GM13977 (cell line): ENCODE measurements at regions not wholly inside any gene's neighbourhood (a gene's known extent, or its start where the extent isn't known, plus 50 kb on each side); places are given as distances from the start of the nearest gene placed in this dataset.

Experiments used
- DNase-seq: peaks from one replicate; pipeline ENCODE4 v3.0.0; 2012; ENCODE audit warnings: low spot score
- CTCF ChIP-seq: IDR thresholded peaks from 2 replicates; pipeline ENCODE4 v1.5.1; 2012; ENCODE audit warnings: mild to moderate bottlenecking, control low read depth; ENCODE audit not compliant: insufficient read depth; ENCODE audit errors: extremely low read depth, missing control alignments
- in situ Hi-C: fragments of 300-500 bp; cut with MboI; formaldehyde crosslinking; loops from one replicate; pipeline ENCODE4 v1.12.0; 2022; ENCODE audit warnings: low sequenced_read_pairs, low pct_unique_long_range_greater_than_20kb, mixed read lengths, inconsistent platforms; ENCODE audit not compliant: unreplicated experiment

DNA sequence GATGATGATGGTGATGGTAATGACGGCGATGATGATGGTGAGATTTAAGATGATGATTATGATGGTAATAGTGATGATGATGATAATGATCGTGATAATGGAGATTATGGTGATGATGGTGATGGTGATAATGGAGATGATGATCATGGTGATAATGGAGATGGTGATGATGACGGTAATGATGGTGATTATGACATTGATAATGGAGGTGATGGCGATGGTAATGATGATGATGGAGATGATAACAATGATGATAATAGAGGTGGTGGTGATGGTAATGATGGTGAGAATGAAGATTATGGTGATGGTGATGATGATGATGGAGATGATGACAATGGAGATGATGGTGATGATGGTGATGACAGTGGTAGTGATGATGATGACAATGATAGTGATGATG lies 69.7 kb downstream of the MED10 start:
- no peak for DNase-seq
- TF ChIP-seq CTCF, result no peak
- in situ Hi-C loops, result no loop called here

- TF ChIP-seq CTCF, result no peak
- in situ Hi-C loops, result no loop called here
- DNase-seq, result no peak
Observed at GRCh38 chr5:6307304-6307703, 71.0 kb downstream of the MED10 start.

DNA sequence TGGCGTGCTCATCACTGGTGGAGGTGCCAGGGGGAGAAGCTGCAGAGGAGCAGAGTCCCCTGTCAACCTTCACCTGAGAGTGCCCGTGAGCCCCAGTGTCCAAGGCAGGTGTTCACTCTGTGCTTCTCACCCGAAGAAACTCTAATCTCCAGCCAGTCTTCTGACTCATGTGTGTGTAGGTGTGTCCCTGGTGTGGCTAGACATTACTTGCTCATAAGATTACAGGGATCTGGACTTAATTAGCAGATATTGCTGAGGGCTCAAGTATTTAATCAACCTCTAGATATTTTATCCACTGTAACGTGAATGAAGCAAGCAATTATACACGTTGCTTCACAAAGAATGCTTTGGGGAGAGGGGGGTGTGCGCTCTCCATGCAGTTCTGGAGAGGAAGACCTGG lies 72.5 kb downstream of the MED10 start:
- no peak for DNase-seq
- TF ChIP-seq CTCF, result no peak
- in situ Hi-C loops, result no loop called here

DNA sequence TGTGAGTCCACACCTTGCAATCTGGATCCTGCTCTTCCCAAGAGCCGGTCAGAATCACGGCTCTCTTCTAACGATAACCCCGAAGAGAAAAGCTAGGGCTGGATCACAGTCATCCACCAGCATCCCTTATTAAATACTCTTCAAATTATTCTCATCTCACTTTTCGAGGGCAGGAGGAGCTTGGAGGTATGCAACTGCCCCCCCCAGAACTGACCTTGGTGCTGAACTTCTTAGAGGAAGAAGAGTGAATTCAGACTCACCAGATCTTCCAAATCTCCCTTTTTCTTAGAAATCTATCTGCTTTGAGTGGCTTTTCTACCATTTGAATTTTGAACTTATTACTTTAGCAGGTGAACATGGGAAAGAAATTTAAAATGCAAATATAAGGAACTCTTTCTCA lies 75.7 kb downstream of the MED10 start:
- no peak for DNase-seq
- in situ Hi-C loops, result no loop called here
- TF ChIP-seq CTCF, result no peak

DNA sequence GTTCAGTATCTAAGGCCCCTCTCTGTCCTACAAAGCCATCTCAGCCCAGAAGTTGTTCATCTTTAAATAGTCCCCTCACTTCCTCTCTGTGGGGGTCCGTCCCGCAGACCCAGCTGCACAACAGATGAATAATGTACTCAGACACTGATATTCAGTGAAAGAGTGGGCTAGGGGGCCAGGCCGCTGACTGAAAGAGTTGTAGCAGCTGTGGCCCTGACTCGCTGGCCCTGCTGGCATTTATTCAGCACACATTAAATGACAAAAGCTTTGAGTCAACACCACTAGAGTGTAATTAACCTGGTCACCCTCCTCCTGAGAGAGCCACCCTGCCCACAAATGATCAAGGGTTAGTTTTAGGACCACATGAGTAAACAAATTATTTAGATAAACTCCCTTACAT lies 76.3 kb downstream of the MED10 start:
- TF ChIP-seq CTCF, result no peak
- DNase-seq, result no peak
- in situ Hi-C loops, result no loop called here

DNA sequence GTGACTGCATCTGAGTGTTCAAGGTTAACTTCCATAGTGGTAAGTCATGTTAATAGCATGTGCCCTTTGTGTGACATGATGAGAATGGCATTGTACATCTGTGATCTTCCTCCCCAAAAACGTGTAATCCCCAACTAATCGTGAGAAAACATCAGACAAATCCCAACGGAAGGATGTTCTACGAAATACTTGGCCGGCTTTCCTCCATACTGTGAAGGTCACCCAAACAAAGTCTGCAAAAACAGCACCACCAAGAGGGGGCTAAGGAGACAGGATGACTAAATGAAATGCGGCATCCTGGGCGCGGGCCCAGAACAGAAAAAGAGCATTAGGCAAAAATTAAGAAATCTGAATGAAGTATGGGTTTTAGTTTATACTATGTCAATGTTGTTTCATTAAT lies 81.8 kb downstream of the MED10 start:
- DNase-seq, result no peak
- in situ Hi-C loops, result no loop called here
- TF ChIP-seq CTCF, result no peak

DNA sequence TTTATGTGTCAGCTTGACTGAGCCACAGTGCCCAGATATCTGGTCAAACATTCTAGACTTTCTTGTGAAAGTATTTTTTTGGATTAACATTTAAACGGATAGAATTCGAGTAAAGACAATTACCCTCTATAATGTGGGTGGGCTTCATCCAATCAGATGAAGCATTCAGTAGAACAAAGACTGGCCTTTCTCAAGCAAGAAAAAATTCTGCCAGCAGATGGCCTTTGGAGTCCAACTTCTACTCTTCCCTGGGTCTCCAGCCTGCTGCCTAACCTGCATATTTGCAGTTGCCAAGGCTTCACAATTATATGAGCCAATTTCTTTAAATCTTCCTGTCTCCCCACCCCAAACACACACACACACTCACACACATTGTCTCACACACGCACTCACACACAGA lies 86.4 kb downstream of the MED10 start:
- no peak for DNase-seq
- in situ Hi-C loops, result no loop called here

More for the DNA sequence above, 86.4 kb downstream of the MED10 start:
- peak; percentile 47 for TF ChIP-seq CTCF
